Panc1 (cell line): ENCODE measurements at regions not wholly inside any gene's neighbourhood (a gene's known extent, or its start where the extent isn't known, plus 50 kb on each side); places are given as distances from the start of the nearest gene placed in this dataset.

Source experiments
- ATAC-seq: fragments of 200-7000 bp; cut with Tn5 transposase; 2 replicates; pipeline ENCODE4 v1.9.1; 2020; ENCODE audit warnings: mild to moderate bottlenecking, moderate library complexity
- BruUV-seq: library from RNA; stranded (reverse); fragments of 400-500 nt; replicated peaks from 2 replicates; lab custom pipeline; 2021; lab: Mats Ljungman, UMichigan
- CTCF ChIA-PET: fragments of 300-600 bp; sonication (Branson Sonifier 250); formaldehyde crosslinking; loops from one replicate; lab custom pipeline; 2022; ENCODE audit warnings: antibody characterized with exemption; lab: Charles Lee
- POLR2A ChIA-PET: fragments of 300-600 bp; sonication (Branson Sonifier 250); formaldehyde crosslinking; loops from one replicate; lab custom pipeline; 2022; ENCODE audit warnings: antibody characterized with exemption; lab: Charles Lee
- DNase-seq: peaks from one replicate; pipeline ENCODE4 v3.0.0-alpha.2; 2010; ENCODE audit warnings: low read depth, low spot score
- H3K27ac ChIP-seq: 2 replicates; pipeline ENCODE4 v1.5.1; 2011; ENCODE audit warnings: mild to moderate bottlenecking, low read length, inconsistent platforms
- H3K27me3 ChIP-seq: fragments of 200-500 bp; sonication (Bioruptor generic); 2 replicates; pipeline ENCODE4 v1.6.0; 2014; ENCODE audit warnings: low read length, inconsistent platforms; ENCODE audit not compliant: control insufficient read depth, insufficient read depth
- H3K36me3 ChIP-seq: fragments of 200-500 bp; sonication (Bioruptor generic); 2 replicates; pipeline ENCODE4 v1.5.1; 2014; ENCODE audit warnings: inconsistent platforms, mild to moderate bottlenecking, low read length, moderate library complexity; ENCODE audit not compliant: control insufficient read depth, insufficient read depth
- H3K4me1 ChIP-seq: 2 replicates; pipeline ENCODE4 v1.5.1; 2011; ENCODE audit warnings: inconsistent platforms, mild to moderate bottlenecking, low read length, moderate library complexity; ENCODE audit not compliant: control insufficient read depth, insufficient read depth
- H3K4me3 ChIP-seq, 2 experiments: 2 replicates each; pipeline ENCODE4 v1.5.1; 2011 to 2012; ENCODE audit warnings: low read depth in 2 of 2, low read length in 2 of 2, mild to moderate bottlenecking in 2 of 2, inconsistent platforms in 1 of 2, moderate library complexity in 1 of 2
- H3K9me3 ChIP-seq: fragments of 200-500 bp; sonication (Bioruptor generic); 2 replicates; pipeline ENCODE4 v1.5.1; 2014; ENCODE audit warnings: low read depth, mild to moderate bottlenecking, inconsistent platforms, low read length, moderate library complexity; ENCODE audit not compliant: control insufficient read depth, insufficient read depth
- POLR2AphosphoS5 ChIP-seq: IDR thresholded peaks from 2 replicates; pipeline ENCODE4 v1.6.1; 2012; ENCODE audit warnings: mild to moderate bottlenecking, low read depth, low read length, moderate library complexity
- SIN3A ChIP-seq: IDR thresholded peaks from 2 replicates; pipeline ENCODE4 v1.6.1; 2012; ENCODE audit warnings: low read depth, mild to moderate bottlenecking, low read length, moderate library complexity, borderline replicate concordance; ENCODE audit not compliant: insufficient read depth
- TCF7L2 ChIP-seq: IDR thresholded peaks from 2 replicates; pipeline ENCODE4 v1.6.1; 2011; ENCODE audit warnings: mild to moderate bottlenecking, low read depth, low read length, inconsistent platforms
- in situ Hi-C: cut with HindIII; loops from 2 replicates; pipeline ENCODE4 v1.10.0; 2016; ENCODE audit warnings: low sequenced_read_pairs, low pct_unique_long_range_greater_than_20kb
- intact Hi-C: fragments of 100-400 bp; cut with micrococcal nuclease; formaldehyde crosslinking; loops from one replicate; pipeline ENCODE4 v1.10.0; 2022; ENCODE audit not compliant: unreplicated experiment
- TF ChIP-seq, protein P1 (sequence below), 2 experiments: IDR thresholded peaks; 2 replicates each; pipeline ENCODE4 v1.6.1; 2011 to 2012; ENCODE audit warnings: low read depth in 2 of 2, control low read depth in 1 of 2, low read length in 1 of 2, mild to moderate bottlenecking in 1 of 2, moderate library complexity in 1 of 2; ENCODE audit not compliant: insufficient read depth in 1 of 2
- TF ChIP-seq, protein P2 (sequence below): fragments of 450-650 bp; IDR thresholded peaks from 2 replicates; pipeline ENCODE4 v1.5.1; 2017; ENCODE audit warnings: mild to moderate bottlenecking

DNA sequence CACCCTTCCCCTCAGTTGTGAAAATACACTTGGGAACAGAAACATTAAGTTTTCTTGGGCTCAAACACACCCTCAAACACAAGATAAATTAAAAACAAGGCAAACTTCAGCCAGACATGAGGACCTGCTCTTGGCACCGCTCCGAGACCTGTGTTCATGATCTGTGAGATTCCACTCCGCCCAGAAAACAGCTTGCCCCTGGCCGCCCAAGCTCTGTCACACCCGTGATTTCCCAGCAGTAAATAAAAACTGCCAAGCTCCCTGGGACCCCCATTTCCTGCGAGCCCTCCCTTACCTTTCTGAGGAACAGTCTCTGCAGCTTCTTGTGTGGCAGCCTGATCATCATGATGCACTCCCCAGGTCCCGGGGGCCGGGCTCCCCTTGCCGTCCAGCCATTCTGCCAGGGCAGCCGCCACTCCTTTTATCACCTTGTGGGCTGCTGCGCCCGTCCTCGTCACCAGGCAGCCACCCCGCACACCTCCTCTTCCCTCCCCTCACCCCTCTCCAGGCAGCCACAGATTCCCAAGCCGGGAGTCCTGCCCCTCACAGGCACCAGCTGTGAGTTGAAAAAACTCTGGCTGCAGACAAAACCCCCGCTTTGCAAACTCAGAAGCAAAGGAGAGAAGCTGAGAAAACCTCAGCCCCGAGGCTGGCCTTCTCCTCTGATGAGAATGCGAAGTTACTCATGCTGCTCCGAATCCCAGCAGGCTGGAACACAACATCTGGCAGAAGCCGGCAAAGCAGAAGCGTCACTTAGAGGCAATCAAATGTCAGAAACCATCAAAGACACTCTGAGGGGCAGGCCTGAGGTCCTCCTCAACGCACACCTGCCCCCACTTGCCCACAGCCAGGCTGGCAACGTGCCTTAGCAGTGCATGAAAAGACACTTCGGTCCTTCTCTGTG, 130.4 kb upstream of the RPS6KA2 start:
- BruUV-seq, result no TSS peak
- intact Hi-C loops (no loop called here), in situ Hi-C loops (no loop called here)
- ChIA-PET CTCF (no interaction called here), POLR2A (interaction anchor here (0.6 kb wide), 1 partner anchor 214 kb away, joined by 3 read pairs; no protein-coding TSS in a partner anchor)
- peaks cover 8% of the 10 kb centered on the region for H3K27me3 ChIP-seq
- H3K4me3 ChIP-seq, result no peak overlapping the region
- no peak for DNase-seq
- no peaks in the 10 kb centered on the region for H3K36me3 ChIP-seq
- ATAC-seq, result peak; percentile 54
- TF ChIP-seq POLR2AphosphoS5 (no peak), TCF7L2 (no peak), SIN3A (no peak)
- TF ChIP-seq, protein P1, sequence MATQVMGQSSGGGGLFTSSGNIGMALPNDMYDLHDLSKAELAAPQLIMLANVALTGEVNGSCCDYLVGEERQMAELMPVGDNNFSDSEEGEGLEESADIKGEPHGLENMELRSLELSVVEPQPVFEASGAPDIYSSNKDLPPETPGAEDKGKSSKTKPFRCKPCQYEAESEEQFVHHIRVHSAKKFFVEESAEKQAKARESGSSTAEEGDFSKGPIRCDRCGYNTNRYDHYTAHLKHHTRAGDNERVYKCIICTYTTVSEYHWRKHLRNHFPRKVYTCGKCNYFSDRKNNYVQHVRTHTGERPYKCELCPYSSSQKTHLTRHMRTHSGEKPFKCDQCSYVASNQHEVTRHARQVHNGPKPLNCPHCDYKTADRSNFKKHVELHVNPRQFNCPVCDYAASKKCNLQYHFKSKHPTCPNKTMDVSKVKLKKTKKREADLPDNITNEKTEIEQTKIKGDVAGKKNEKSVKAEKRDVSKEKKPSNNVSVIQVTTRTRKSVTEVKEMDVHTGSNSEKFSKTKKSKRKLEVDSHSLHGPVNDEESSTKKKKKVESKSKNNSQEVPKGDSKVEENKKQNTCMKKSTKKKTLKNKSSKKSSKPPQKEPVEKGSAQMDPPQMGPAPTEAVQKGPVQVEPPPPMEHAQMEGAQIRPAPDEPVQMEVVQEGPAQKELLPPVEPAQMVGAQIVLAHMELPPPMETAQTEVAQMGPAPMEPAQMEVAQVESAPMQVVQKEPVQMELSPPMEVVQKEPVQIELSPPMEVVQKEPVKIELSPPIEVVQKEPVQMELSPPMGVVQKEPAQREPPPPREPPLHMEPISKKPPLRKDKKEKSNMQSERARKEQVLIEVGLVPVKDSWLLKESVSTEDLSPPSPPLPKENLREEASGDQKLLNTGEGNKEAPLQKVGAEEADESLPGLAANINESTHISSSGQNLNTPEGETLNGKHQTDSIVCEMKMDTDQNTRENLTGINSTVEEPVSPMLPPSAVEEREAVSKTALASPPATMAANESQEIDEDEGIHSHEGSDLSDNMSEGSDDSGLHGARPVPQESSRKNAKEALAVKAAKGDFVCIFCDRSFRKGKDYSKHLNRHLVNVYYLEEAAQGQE (IDR thresholded peaks at IDR 0.05; ENCODE audit: insufficient read depth in 1 of 2, low read depth in 2 of 2, low read length in 1 of 2), result no peak
- TF ChIP-seq, protein P2, sequence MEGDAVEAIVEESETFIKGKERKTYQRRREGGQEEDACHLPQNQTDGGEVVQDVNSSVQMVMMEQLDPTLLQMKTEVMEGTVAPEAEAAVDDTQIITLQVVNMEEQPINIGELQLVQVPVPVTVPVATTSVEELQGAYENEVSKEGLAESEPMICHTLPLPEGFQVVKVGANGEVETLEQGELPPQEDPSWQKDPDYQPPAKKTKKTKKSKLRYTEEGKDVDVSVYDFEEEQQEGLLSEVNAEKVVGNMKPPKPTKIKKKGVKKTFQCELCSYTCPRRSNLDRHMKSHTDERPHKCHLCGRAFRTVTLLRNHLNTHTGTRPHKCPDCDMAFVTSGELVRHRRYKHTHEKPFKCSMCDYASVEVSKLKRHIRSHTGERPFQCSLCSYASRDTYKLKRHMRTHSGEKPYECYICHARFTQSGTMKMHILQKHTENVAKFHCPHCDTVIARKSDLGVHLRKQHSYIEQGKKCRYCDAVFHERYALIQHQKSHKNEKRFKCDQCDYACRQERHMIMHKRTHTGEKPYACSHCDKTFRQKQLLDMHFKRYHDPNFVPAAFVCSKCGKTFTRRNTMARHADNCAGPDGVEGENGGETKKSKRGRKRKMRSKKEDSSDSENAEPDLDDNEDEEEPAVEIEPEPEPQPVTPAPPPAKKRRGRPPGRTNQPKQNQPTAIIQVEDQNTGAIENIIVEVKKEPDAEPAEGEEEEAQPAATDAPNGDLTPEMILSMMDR, result no peak
- no peaks in the 10 kb centered on the region for H3K9me3 ChIP-seq
- no peak overlapping the region for H3K27ac ChIP-seq
- H3K4me1 ChIP-seq, result no peaks in the 10 kb centered on the region

DNA sequence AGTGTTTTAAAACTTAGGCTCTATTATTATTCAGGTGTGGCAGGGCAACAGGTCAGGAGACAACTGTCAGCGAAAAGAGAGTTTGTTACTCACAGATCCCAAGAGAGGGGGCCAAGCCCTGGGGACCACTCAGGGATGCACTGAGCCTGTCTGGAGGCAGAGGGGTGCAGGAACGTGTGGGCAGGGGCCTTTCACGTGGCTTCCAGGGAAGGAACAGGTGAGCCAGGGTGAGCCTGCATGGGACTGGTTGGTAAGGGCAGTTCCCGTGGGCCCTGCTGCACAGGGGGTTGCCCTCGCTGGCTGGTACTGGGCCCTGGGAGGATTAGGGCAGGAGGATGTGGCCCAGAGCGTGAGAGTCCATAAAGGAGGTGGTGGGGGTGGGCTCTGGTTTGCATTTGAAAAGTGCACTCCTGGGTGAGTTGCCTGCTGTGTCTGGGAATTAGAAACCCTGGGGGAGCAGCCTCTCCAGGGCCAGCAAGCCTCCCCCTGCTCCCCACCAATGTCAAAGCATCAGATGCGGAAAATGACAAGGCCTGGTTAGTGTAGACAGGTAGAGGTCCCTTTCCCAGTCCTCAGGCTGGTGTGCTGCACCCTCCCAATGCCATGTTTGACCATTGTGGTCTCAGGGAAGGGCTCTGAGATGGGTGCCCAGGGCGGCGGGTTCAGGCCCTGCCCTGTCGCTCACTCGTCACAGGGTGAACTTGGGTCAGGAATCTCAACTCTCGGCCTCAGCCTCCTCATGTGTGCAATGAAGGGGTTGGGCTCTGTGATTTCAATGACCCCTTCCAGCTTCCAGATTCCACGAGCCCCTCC, 127.4 kb upstream of the RPS6KA2 start:
- no peaks in the 10 kb centered on the region for H3K36me3 ChIP-seq
- H3K4me3 ChIP-seq, result no peak overlapping the region
- DNase-seq (no peak), ATAC-seq (no peak)
- no TSS peak for BruUV-seq
- CTCF ChIA-PET, result no interaction called here
- H3K27me3 ChIP-seq, result peaks cover 8% of the 10 kb centered on the region
- POLR2A ChIA-PET, result no interaction called here
- H3K9me3 ChIP-seq, result no peaks in the 10 kb centered on the region
- H3K27ac ChIP-seq, result no peak overlapping the region
- intact Hi-C loops (no loop called here), in situ Hi-C loops (no loop called here)
- no peaks in the 10 kb centered on the region for H3K4me1 ChIP-seq
- no peak for TF ChIP-seq SIN3A
- no peak for TF ChIP-seq TCF7L2
- TF ChIP-seq, protein P1 (IDR thresholded peaks at IDR 0.05; ENCODE audit: insufficient read depth in 1 of 2, low read depth in 2 of 2, low read length in 1 of 2), result no peak
- TF ChIP-seq POLR2AphosphoS5, result no peak
- TF ChIP-seq, protein P2, result no peak
